Stimulated activated CD4-positive, alpha-beta T cell treated with anti-CD3 and anti-CD28 coated beads, Interleukin-12 subunit alpha, Interleukin-12 subunit beta, amount 100 ng/mL, for 48 hours (primary cell): ENCODE measurements at regions not wholly inside any gene's neighbourhood (a gene's known extent, or its start where the extent isn't known, plus 50 kb on each side); places are given as distances from the start of the nearest gene placed in this dataset.
"Not testable (repeated sequence)": the region's sequence is repeated elsewhere in the genome, so short reads cannot be mapped to it uniquely, and the experiment has no call there.

Source experiments
- DNase-seq, 3 donors: peaks; one replicate each; pipeline ENCODE4 v3.0.0-alpha.2; 2020; ENCODE audit warnings: low read depth in 2 of 3, low spot score in 1 of 3

- not testable (repeated sequence) for DNase-seq
Measured at GRCh38 chr3:185306286-185306685, 52.4 kb upstream of the EHHADH start.

- no peak for DNase-seq
Measured at GRCh38 chr3:185306847-185307246, 53.0 kb upstream of the EHHADH start.

- DNase-seq = peak in 2 of 3 donors; percentile 28 to 64
Measured at GRCh38 chr3:185308126-185308754, 54.4 kb upstream of the EHHADH start.

- DNase-seq = no peak
Measured at GRCh38 chr3:185309302-185309701, 53.6 kb upstream of the MAP3K13 start.

- DNase-seq = no peak
Measured at GRCh38 chr3:185309795-185310194, 53.1 kb upstream of the MAP3K13 start.

- DNase-seq = no peak
Measured at GRCh38 chr3:185311991-185312390, 50.9 kb upstream of the MAP3K13 start.
